IMR-90 (cell line): ENCODE measurements at regions not wholly inside any gene's neighbourhood (a gene's known extent, or its start where the extent isn't known, plus 50 kb on each side); places are given as distances from the start of the nearest gene placed in this dataset.

Source experiments
- ATAC-seq: fragments of 200-7000 bp; cut with Tn5 transposase; 2 replicates; pipeline ENCODE4 v1.9.1; 2020; ENCODE audit warnings: low read depth, mild to moderate bottlenecking, moderate library complexity
- BruUV-seq: library from RNA; stranded (reverse); fragments of 400-500 nt; replicated peaks from 2 replicates; lab custom pipeline; 2021; lab: Mats Ljungman, UMichigan
- CTCF ChIA-PET: fragments of 300-600 bp; formaldehyde crosslinking; extraction: SDS; loops from one replicate; lab custom pipeline; 2021; ENCODE audit warnings: antibody characterized with exemption; lab: Yijun Ruan, JAX
- POLR2A ChIA-PET: fragments of 300-600 bp; sonication (Branson Sonifier 250); formaldehyde crosslinking; loops from one replicate; lab custom pipeline; 2022; ENCODE audit warnings: antibody characterized with exemption; ENCODE audit not compliant: unreplicated experiment; lab: Charles Lee
- DNase-seq: peaks from one replicate; pipeline ENCODE4 v3.0.0; 2013
- H2AFZ ChIP-seq: replicated peaks from 2 replicates; pipeline ENCODE3; 2013; ENCODE audit warnings: low read length, mild to moderate bottlenecking; ENCODE audit not compliant: poor library complexity
- H2AK5ac ChIP-seq: 2 replicates; pipeline ENCODE4 v1.6.1; 2013; ENCODE audit warnings: low read depth, low read length, inconsistent platforms
- H2AK9ac ChIP-seq: replicated peaks from 2 replicates; pipeline ENCODE3; 2013; ENCODE audit warnings: mild to moderate bottlenecking, low read depth, low read length, moderate library complexity; ENCODE audit not compliant: poor library complexity
- H2BK120ac ChIP-seq: 2 replicates; pipeline ENCODE4 v1.6.1; 2013; ENCODE audit warnings: low read depth, low read length, inconsistent platforms
- H2BK15ac ChIP-seq: 3 replicates; pipeline ENCODE4 v1.6.1; 2013; ENCODE audit warnings: low read depth, low read length, inconsistent platforms
- H2BK20ac ChIP-seq: 2 replicates; pipeline ENCODE4 v1.6.1; 2013; ENCODE audit warnings: low read depth, mild to moderate bottlenecking, inconsistent platforms, low read length, moderate library complexity
- H2BK5ac ChIP-seq: 2 replicates; pipeline ENCODE4 v1.6.1; 2013; ENCODE audit warnings: mild to moderate bottlenecking, low read depth, low read length, inconsistent platforms; ENCODE audit not compliant: poor library complexity, severe bottlenecking
- H3K14ac ChIP-seq: replicated peaks from 2 replicates; pipeline ENCODE4 v1.6.1; 2013; ENCODE audit warnings: low read depth, low read length, inconsistent platforms
- H3K18ac ChIP-seq: 2 replicates; pipeline ENCODE4 v1.6.1; 2013; ENCODE audit warnings: low read depth, low read length, control low read depth
- H3K23ac ChIP-seq: 2 replicates; pipeline ENCODE4 v1.6.1; 2013; ENCODE audit warnings: low read depth, low read length, inconsistent platforms
- H3K27ac ChIP-seq: 2 replicates; pipeline ENCODE4 v1.5.1; 2013; ENCODE audit warnings: mild to moderate bottlenecking, control low read depth, low read length; ENCODE audit not compliant: insufficient read depth
- H3K27me3 ChIP-seq: 2 replicates; pipeline ENCODE4 v1.6.1; 2013; ENCODE audit warnings: low read length; ENCODE audit not compliant: control insufficient read depth, insufficient read depth
- H3K36me3 ChIP-seq: 2 replicates; pipeline ENCODE4 v1.6.1; 2013; ENCODE audit warnings: low read length, mixed read lengths; ENCODE audit not compliant: control insufficient read depth, insufficient read depth
- H3K4ac ChIP-seq: 2 replicates; pipeline ENCODE4 v1.6.1; 2013; ENCODE audit warnings: low read depth, low read length, inconsistent platforms
- H3K4me1 ChIP-seq: 2 replicates; pipeline ENCODE4 v1.6.1; 2013; ENCODE audit warnings: low read length, mixed read lengths; ENCODE audit not compliant: control insufficient read depth, insufficient read depth
- H3K4me2 ChIP-seq: 2 replicates; pipeline ENCODE4 v1.6.1; 2013; ENCODE audit warnings: low read depth, mild to moderate bottlenecking, control low read depth, low read length, moderate library complexity
- H3K4me3 ChIP-seq: 2 replicates; pipeline ENCODE4 v1.5.1; 2013; ENCODE audit warnings: low read depth, mild to moderate bottlenecking, control low read depth, low read length, moderate library complexity; ENCODE audit not compliant: insufficient read depth
- H3K56ac ChIP-seq: 2 replicates; pipeline ENCODE4 v1.6.1; 2013; ENCODE audit warnings: low read length, inconsistent platforms; ENCODE audit not compliant: insufficient read depth; ENCODE audit errors: extremely low read depth
- H3K79me1 ChIP-seq, 2 experiments: 2 replicates each; pipeline ENCODE4 v1.6.1; 2013; ENCODE audit warnings: low read length in 2 of 2, inconsistent platforms in 1 of 2, low read depth in 1 of 2
- H3K9ac ChIP-seq: 2 replicates; pipeline ENCODE4 v1.6.1; 2013; ENCODE audit warnings: low read depth, low read length, control low read depth
- H3K9me1 ChIP-seq: 2 replicates; pipeline ENCODE4 v1.6.1; 2013; ENCODE audit warnings: low read length, inconsistent platforms; ENCODE audit not compliant: insufficient read depth
- H3K9me3 ChIP-seq: 2 replicates; pipeline ENCODE4 v1.6.1; 2013; ENCODE audit warnings: low read length; ENCODE audit not compliant: control insufficient read depth, insufficient read depth
- H4K20me1 ChIP-seq: 2 replicates; pipeline ENCODE4 v1.6.1; 2013; ENCODE audit warnings: low read length, inconsistent platforms; ENCODE audit not compliant: insufficient read depth
- H4K5ac ChIP-seq: 2 replicates; pipeline ENCODE4 v1.6.1; 2013; ENCODE audit warnings: mild to moderate bottlenecking, low read depth, low read length, control low read depth
- H4K8ac ChIP-seq, 2 experiments: 2 replicates each; pipeline ENCODE4 v1.6.1; 2013; ENCODE audit warnings: low read depth in 2 of 2, low read length in 2 of 2, control low read depth in 1 of 2, inconsistent platforms in 1 of 2
- H4K91ac ChIP-seq: 2 replicates; pipeline ENCODE4 v1.6.1; 2013; ENCODE audit warnings: low read depth, low read length, inconsistent platforms; ENCODE audit not compliant: insufficient read depth
- MAFK ChIP-seq: IDR thresholded peaks from 2 replicates; pipeline ENCODE4 v1.6.1; 2012; ENCODE audit warnings: low read depth, low read length, improper control_type of control experiment
- RAD21 ChIP-seq: IDR thresholded peaks from 2 replicates; pipeline ENCODE4 v1.6.1; 2012; ENCODE audit warnings: low read length, improper control_type of control experiment
- WGBS, 2 experiments: methylation state at CpG; one replicate each; pipeline versions ENCODE4 v1.1.5 to v1.1.7; 2013; ENCODE audit warnings: missing lambda C conversion rate in 2 of 2; ENCODE audit not compliant: insufficient read length in 1 of 2; ENCODE audit errors: extremely low coverage in 2 of 2; 5-methylcytosine and 5-hydroxymethylcytosine counted together
- dilution Hi-C: fragments of 300-500 bp; cut with HindIII; formaldehyde crosslinking; loops from one replicate; pipeline ENCODE4 v1.14.3; 2018; ENCODE audit warnings: low sequenced_read_pairs; ENCODE audit not compliant: unreplicated experiment
- in situ Hi-C: fragments of 300-500 bp; cut with MboI; formaldehyde crosslinking; loops from 3 replicates; pipeline ENCODE4 v1.14.3; 2019; ENCODE audit warnings: low sequenced_read_pairs, inconsistent platforms, mixed read lengths
- intact Hi-C: fragments of 100-400 bp; cut with micrococcal nuclease; formaldehyde crosslinking; loops from 2 replicates; pipeline ENCODE4 v1.10.0; 2022

DNA sequence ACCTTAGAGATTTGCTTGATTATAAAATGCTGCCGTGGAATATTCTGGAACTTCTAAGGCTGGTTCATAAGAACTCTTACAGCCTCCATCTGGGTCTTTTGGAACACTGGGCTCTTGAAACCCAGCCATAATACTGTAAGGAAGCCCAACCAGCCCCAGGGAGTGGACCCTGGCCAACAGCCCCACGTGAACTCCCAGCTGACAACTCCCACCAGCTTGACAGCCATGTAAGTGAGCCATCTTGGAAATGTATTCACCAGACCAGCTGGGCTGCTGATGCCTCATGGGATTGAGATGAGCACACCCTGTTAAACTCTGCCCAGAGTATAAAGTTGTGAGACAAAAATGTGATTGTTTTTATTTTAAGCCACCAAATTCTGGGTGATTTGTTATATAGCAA lies 378.7 kb upstream of the RAG2 start:
- Histone ChIP-seq H3K27ac (no peak overlapping the region), H4K20me1 (no peaks in the 10 kb centered on the region), H4K5ac (no peak overlapping the region), H3K23ac (no peak overlapping the region), H3K9me3 (peaks cover 4% of the 10 kb centered on the region; the same call in 1 of the 2 replicates), H2BK15ac (no peak overlapping the region), H2BK5ac (no peak overlapping the region), H3K18ac (no peak overlapping the region), H2AK5ac (no peak overlapping the region), H2BK120ac (no peak overlapping the region), H3K79me1 (no peaks in the 10 kb centered on the region), H3K36me3 (no peaks in the 10 kb centered on the region), H3K14ac (no peak overlapping the region), H4K8ac (no peak overlapping the region), H2BK20ac (no peak overlapping the region), H3K4me3 (no peak overlapping the region), H3K27me3 (no peaks in the 10 kb centered on the region), H2AFZ (no peak overlapping the region), H3K4ac (no peak overlapping the region), H3K9ac (no peak overlapping the region), H2AK9ac (no peak overlapping the region), H3K56ac (no peak overlapping the region), H4K91ac (no peak overlapping the region), H3K4me1 (no peaks in the 10 kb centered on the region), H3K9me1 (no peaks in the 10 kb centered on the region), H3K4me2 (no peak overlapping the region)
- in situ Hi-C loops (no loop called here), intact Hi-C loops (no loop called here), dilution Hi-C loops (no loop called here)
- TF ChIP-seq RAD21 (no peak), MAFK (no peak)
- no CpG with 5 or more reads among the region's 2 CpGs for WGBS, 2 experiments
- DNase-seq (no peak), ATAC-seq (no peak)
- CTCF ChIA-PET = no interaction called here
- POLR2A ChIA-PET = no interaction called here
- BruUV-seq = no TSS peak
